HEK293 (cell line): ENCODE measurements at regions not wholly inside any gene's neighbourhood (a gene's known extent, or its start where the extent isn't known, plus 50 kb on each side); places are given as distances from the start of the nearest gene placed in this dataset.

Experiments
- MYNN ChIP-seq: fragments of 450-650 bp; formaldehyde crosslinking; IDR thresholded peaks from 2 replicates; pipeline ENCODE4 v1.5.1; 2016; ENCODE audit warnings: missing biosample characterization, missing genetic modification characterization, borderline replicate concordance
- YY1 ChIP-seq: fragments of 450-650 bp; formaldehyde crosslinking; IDR thresholded peaks from 2 replicates; pipeline ENCODE4 v1.5.1; 2018; ENCODE audit warnings: missing biosample characterization, missing genetic modification characterization
- ZNF121 ChIP-seq: fragments of 450-650 bp; formaldehyde crosslinking; IDR thresholded peaks from 2 replicates; pipeline ENCODE4 v1.5.1; 2016; ENCODE audit warnings: missing biosample characterization, missing genetic modification characterization
- ZNF23 ChIP-seq: fragments of 450-650 bp; formaldehyde crosslinking; IDR thresholded peaks from 2 replicates; pipeline ENCODE4 v1.5.1; 2016; ENCODE audit warnings: missing biosample characterization, missing genetic modification characterization, borderline replicate concordance
- ZNF24 ChIP-seq: fragments of 450-650 bp; formaldehyde crosslinking; IDR thresholded peaks from 2 replicates; pipeline ENCODE4 v1.5.1; 2016; ENCODE audit warnings: missing biosample characterization, missing genetic modification characterization
- ZNF501 ChIP-seq: fragments of 450-650 bp; formaldehyde crosslinking; IDR thresholded peaks from 2 replicates; pipeline ENCODE4 v1.5.1; 2016; ENCODE audit warnings: missing biosample characterization, missing genetic modification characterization
- ZNF777 ChIP-seq: fragments of 450-650 bp; formaldehyde crosslinking; IDR thresholded peaks from 2 replicates; pipeline ENCODE4 v1.5.1; 2017; ENCODE audit warnings: missing biosample characterization, missing genetic modification characterization, borderline replicate concordance
- ZNF830 ChIP-seq: fragments of 450-650 bp; IDR thresholded peaks from 2 replicates; pipeline ENCODE4 v1.5.0; 2018; ENCODE audit warnings: missing biosample characterization, missing genetic modification characterization, low read depth, mild to moderate bottlenecking, moderate library complexity
- ZNF843 ChIP-seq: fragments of 450-650 bp; formaldehyde crosslinking; IDR thresholded peaks from 2 replicates; pipeline ENCODE4 v1.5.1; 2016; ENCODE audit warnings: missing biosample characterization, missing genetic modification characterization
- TF ChIP-seq, protein P1 (sequence below): fragments of 450-650 bp; formaldehyde crosslinking; IDR thresholded peaks from 2 replicates; pipeline ENCODE4 v1.5.1; 2017; ENCODE audit warnings: missing biosample characterization, missing genetic modification characterization
- TF ChIP-seq, protein P2 (sequence below): fragments of 450-650 bp; formaldehyde crosslinking; IDR thresholded peaks from 2 replicates; pipeline ENCODE4 v1.5.1; 2016; ENCODE audit warnings: missing biosample characterization, missing genetic modification characterization
- TF ChIP-seq, protein P3 (sequence below): fragments of 450-650 bp; formaldehyde crosslinking; IDR thresholded peaks from 2 replicates; pipeline ENCODE4 v1.5.1; 2016; ENCODE audit warnings: missing biosample characterization, missing genetic modification characterization
- TF ChIP-seq, protein P4 (sequence below): fragments of 450-650 bp; formaldehyde crosslinking; IDR thresholded peaks from 2 replicates; pipeline ENCODE4 v1.5.1; 2016; ENCODE audit warnings: missing biosample characterization, missing genetic modification characterization
- TF ChIP-seq, protein P5 (sequence below): fragments of 450-650 bp; formaldehyde crosslinking; IDR thresholded peaks from 2 replicates; pipeline ENCODE4 v1.5.1; 2016; ENCODE audit warnings: missing biosample characterization, missing genetic modification characterization, low read depth

DNA sequence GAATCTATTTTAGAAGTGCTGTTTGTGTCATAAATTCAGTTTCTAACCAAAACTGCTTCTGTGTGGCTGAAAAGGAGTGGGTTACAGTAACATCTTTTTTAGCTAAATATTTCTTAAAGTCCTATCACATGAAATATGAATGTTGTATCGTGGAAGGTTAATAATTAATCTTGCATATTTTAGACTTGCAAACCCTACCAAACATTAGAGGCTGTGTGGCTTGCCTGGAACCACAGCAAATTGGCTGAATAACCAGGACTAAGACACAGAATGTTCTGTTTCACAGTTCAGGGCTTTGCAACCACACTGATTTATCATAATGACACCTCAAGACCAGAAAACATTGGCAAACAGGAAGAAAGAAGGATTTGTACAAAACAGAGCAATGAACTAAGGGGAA, 208.9 kb upstream of the CNTNAP5 start:
- TF ChIP-seq, protein P1, sequence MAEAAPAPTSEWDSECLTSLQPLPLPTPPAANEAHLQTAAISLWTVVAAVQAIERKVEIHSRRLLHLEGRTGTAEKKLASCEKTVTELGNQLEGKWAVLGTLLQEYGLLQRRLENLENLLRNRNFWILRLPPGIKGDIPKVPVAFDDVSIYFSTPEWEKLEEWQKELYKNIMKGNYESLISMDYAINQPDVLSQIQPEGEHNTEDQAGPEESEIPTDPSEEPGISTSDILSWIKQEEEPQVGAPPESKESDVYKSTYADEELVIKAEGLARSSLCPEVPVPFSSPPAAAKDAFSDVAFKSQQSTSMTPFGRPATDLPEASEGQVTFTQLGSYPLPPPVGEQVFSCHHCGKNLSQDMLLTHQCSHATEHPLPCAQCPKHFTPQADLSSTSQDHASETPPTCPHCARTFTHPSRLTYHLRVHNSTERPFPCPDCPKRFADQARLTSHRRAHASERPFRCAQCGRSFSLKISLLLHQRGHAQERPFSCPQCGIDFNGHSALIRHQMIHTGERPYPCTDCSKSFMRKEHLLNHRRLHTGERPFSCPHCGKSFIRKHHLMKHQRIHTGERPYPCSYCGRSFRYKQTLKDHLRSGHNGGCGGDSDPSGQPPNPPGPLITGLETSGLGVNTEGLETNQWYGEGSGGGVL (tag by site-specific recombination) = no peak
- TF ChIP-seq, protein P2, sequence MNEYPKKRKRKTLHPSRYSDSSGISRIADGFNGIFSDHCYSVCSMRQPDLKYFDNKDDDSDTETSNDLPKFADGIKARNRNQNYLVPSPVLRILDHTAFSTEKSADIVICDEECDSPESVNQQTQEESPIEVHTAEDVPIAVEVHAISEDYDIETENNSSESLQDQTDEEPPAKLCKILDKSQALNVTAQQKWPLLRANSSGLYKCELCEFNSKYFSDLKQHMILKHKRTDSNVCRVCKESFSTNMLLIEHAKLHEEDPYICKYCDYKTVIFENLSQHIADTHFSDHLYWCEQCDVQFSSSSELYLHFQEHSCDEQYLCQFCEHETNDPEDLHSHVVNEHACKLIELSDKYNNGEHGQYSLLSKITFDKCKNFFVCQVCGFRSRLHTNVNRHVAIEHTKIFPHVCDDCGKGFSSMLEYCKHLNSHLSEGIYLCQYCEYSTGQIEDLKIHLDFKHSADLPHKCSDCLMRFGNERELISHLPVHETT (tag by site-specific recombination) = no peak
- TF ChIP-seq MYNN (tag by site-specific recombination) (no peak), ZNF121 (tag by site-specific recombination) (no peak), YY1 (tag by site-specific recombination) (no peak), ZNF830 (no peak), ZNF24 (tag by site-specific recombination) (no peak), ZNF843 (tag by site-specific recombination) (no peak), ZNF777 (tag by site-specific recombination) (no peak), ZNF23 (tag by site-specific recombination) (no peak), ZNF501 (tag by site-specific recombination) (no peak)
- TF ChIP-seq, protein P3, sequence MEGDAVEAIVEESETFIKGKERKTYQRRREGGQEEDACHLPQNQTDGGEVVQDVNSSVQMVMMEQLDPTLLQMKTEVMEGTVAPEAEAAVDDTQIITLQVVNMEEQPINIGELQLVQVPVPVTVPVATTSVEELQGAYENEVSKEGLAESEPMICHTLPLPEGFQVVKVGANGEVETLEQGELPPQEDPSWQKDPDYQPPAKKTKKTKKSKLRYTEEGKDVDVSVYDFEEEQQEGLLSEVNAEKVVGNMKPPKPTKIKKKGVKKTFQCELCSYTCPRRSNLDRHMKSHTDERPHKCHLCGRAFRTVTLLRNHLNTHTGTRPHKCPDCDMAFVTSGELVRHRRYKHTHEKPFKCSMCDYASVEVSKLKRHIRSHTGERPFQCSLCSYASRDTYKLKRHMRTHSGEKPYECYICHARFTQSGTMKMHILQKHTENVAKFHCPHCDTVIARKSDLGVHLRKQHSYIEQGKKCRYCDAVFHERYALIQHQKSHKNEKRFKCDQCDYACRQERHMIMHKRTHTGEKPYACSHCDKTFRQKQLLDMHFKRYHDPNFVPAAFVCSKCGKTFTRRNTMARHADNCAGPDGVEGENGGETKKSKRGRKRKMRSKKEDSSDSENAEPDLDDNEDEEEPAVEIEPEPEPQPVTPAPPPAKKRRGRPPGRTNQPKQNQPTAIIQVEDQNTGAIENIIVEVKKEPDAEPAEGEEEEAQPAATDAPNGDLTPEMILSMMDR = no peak
- TF ChIP-seq, protein P4, sequence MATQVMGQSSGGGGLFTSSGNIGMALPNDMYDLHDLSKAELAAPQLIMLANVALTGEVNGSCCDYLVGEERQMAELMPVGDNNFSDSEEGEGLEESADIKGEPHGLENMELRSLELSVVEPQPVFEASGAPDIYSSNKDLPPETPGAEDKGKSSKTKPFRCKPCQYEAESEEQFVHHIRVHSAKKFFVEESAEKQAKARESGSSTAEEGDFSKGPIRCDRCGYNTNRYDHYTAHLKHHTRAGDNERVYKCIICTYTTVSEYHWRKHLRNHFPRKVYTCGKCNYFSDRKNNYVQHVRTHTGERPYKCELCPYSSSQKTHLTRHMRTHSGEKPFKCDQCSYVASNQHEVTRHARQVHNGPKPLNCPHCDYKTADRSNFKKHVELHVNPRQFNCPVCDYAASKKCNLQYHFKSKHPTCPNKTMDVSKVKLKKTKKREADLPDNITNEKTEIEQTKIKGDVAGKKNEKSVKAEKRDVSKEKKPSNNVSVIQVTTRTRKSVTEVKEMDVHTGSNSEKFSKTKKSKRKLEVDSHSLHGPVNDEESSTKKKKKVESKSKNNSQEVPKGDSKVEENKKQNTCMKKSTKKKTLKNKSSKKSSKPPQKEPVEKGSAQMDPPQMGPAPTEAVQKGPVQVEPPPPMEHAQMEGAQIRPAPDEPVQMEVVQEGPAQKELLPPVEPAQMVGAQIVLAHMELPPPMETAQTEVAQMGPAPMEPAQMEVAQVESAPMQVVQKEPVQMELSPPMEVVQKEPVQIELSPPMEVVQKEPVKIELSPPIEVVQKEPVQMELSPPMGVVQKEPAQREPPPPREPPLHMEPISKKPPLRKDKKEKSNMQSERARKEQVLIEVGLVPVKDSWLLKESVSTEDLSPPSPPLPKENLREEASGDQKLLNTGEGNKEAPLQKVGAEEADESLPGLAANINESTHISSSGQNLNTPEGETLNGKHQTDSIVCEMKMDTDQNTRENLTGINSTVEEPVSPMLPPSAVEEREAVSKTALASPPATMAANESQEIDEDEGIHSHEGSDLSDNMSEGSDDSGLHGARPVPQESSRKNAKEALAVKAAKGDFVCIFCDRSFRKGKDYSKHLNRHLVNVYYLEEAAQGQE (tag by site-specific recombination) = no peak
- TF ChIP-seq, protein P5, sequence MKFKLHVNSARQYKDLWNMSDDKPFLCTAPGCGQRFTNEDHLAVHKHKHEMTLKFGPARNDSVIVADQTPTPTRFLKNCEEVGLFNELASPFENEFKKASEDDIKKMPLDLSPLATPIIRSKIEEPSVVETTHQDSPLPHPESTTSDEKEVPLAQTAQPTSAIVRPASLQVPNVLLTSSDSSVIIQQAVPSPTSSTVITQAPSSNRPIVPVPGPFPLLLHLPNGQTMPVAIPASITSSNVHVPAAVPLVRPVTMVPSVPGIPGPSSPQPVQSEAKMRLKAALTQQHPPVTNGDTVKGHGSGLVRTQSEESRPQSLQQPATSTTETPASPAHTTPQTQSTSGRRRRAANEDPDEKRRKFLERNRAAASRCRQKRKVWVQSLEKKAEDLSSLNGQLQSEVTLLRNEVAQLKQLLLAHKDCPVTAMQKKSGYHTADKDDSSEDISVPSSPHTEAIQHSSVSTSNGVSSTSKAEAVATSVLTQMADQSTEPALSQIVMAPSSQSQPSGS (tag by site-specific recombination) = no peak
